ENCODE measurements at regions not wholly inside any gene's neighbourhood (a gene's known extent, or its start where the extent isn't known, plus 50 kb on each side); places are given as distances from the start of the nearest gene placed in this dataset.
"Not testable (repeated sequence)": the region's sequence is repeated elsewhere in the genome, so short reads cannot be mapped to it uniquely, and the experiment has no call there.

DNA sequence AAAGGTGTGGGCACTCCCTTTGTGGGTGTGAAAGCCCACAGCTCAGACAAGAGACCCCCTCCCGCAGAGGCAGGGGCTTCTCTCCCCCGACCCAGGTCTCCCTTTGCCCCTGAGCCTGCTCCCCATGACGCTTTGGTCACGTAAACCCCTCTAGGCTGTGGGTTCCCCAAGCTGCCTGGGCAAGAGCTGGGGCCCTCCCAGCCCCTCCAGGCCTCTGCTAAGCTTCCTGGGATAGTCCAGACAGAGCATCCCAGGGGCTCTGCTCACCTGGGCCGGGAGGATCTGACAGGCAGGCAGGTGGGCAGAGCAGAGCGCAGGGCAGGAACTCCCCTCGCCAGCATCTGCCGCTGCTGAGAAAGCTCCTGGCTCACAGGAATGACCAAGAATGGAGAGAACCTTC, 177.3 kb downstream of the BANP start:
- no peak for ATAC-seq
- DNase-seq (ENCODE audit: low spot score), result no peak

DNA sequence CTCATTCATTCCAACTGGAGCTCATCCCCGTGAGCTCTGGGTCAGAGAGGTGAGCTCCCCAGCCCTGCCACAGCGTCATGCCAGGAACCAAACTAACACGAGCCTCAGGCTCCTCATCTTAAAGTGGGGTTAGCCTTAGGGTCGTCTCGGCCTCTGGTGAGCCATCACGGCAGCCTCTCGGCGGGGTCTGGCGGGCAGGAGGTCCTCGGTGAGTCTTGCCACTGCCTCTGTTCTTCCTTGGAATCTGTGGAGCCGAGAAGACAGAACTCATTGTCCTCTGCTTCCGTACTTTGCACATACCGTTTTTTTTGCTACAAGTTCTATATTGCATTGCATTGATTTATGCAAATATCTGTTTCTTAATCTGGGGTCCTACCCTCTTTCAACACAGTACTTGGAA, 177.9 kb downstream of the BANP start:
- ATAC-seq; DNase-seq (ENCODE audit: low spot score): not testable (repeated sequence)

DNA sequence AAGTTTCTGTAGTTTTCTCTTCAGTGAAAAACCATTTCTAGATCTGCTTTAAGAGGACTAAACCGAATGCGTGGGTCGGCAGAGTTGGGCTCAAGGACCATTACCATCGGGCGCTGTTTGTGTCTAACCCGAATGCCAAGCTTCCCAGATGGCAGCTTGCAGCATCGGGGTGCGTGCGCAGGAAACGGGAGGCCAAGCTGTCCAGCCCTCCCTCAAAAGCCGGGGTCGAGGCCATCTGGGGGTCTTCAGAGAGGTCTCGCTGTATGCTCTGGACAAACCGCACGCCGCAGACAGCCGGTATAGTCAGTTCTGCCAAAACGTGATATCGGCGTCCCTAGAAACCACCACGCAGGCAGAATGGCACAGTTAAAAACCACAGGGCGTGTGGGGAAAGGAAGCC, 178.8 kb downstream of the BANP start:
- ATAC-seq, result no peak
- DNase-seq (ENCODE audit: low spot score), result no peak

DNA sequence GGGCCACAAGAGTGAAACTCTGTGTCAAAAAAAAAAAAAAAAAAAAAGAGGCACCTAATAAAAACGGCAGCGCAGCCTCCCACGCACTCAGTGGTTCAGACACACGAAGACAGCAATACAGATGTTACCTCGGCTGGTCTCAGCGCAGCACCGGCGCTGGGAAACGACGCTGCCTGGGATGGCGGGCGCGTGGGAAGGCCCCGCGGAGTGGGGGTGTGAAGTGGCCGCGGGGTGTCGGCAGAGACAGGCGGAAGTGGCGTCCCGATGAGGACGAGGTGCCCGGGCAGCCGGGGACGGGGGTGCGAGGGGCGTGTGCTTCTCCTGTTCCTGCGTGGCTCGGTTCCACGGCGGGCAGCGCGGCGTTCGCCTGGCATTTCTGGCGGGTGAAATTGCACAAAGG, 179.4 kb downstream of the BANP start:
- no peak for DNase-seq (ENCODE audit: low spot score)
- ATAC-seq, result no peak

DNA sequence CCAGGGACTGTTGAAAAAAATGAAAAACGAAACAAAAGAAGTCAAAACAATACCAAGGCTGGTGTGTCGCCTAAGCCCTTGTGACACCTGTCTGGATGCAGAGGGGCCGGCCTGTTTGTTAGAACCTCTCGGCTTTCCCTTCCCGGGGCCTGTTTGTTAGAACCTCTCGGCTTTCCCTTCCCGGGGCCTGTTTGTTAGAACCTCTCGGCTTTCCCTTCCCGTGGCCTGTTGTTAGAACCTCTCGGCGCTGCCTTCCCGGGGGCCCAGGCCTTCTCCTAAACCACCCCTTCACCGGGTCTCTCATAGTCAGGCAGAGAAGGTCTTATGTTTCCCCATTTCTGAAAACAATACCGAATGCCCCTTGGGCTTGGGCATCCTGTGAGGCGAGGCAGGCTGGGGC, 180.0 kb downstream of the BANP start:
- DNase-seq (ENCODE audit: low spot score) (no peak), ATAC-seq (no peak)

DNA sequence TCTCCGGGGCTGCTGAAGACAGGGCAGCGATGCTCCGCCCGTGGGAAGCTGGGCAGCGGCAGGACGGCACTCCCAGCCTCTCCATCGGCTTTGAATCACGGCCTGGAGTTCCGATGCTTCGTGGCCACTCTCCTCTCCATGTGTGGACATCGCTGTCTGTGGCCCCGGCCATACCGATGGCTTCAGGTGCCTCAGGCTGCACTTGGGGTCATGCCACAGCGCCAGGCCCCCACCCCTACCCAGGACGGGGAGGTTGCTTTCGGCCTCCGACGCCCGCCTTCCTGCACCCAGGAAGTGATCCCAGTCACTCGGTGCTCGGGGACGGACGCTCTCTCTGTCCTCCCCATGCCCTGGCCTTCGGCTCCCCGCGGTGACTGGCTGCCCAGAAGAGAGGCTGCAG, 180.7 kb downstream of the BANP start:
- ATAC-seq, result no peak
- no peak for DNase-seq (ENCODE audit: low spot score)

DNA sequence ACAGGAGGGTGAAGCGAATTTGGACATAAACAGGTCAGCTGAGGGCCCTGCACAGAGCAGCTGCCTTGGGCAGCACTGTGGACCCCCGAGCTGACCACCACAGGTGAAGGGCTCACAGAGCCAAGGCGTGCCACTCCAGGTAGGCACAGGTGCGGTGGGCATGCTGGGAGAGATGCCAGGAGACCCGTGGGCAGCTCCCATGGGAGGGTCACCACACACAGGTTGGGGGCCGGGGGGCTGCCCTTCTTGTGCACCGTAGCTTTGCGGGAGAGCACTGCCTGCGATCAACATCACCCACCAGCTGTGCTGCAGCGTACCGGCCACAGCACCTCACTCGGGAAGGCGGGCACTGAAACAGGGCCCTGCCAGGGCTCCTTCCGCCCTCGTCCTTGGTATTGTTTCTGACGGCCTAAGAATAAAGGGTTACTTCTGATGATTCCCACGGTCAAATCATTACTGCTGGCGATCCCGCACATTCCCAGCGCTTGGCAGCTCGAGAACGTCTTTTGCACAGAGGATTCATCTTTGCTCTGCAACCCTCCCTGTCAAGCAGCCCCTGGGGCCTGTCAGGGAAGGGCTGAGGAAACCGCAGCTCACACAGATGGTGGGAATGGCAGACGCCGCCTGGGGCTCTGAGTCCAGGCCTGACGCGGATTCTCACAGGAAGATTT, 181.7 kb downstream of the BANP start:
- no peak for ATAC-seq

DNA sequence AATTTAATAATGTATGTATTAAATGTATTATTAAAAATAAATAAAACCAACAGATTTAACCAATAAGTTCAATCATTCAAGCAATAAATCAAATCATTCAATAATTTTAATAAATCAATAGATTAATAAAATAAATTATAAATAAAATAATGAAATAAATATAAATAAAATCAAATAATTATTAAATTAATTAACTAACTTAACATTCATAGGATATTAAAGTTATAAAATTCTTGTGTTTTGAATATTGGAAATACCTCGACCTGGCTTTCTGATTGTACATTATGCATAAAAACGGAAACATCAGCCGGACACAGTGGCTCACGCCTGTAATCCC, 182.2 kb downstream of the BANP start:
- ATAC-seq (no peak), DNase-seq (ENCODE audit: low spot score) (no peak)

More for the DNA sequence above, 181.7 kb downstream of the BANP start:
- no peak for DNase-seq (ENCODE audit: low spot score)

DNA sequence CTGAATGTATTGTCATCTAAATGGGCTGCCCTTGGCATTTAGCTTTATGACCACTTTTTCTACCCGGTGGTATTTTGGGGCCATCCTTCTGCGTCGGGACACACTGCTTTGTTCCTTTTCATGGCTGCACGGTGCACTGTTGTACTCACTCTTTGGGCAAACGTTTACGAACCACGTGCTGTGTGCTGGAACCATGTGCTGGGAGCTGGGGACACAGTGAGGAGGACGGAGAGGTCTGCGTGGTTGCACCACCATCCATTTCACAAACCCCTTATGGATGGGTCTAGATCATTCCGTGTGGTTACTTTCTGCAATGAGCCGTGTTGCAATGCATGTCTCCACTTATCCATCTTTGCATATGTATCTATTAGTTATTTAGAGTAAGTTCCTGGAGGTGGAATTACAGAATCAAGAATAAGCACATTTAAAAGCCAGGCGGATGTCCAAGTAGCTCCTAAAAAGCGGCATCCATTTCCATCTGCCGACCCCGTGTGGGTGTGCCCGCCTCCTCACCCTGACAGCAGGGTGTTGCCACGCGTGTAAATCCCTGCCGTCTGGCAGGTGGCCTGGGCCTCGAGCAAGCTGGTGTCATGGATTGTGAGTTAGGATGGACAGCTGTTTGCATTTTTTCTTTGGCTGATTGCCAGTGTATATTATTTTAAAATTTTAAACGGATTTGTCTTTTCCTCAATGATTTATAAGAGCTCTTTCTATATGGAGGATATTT, 183.1 kb downstream of the BANP start:
- ATAC-seq; DNase-seq (ENCODE audit: low spot score): not testable (repeated sequence)

DNA sequence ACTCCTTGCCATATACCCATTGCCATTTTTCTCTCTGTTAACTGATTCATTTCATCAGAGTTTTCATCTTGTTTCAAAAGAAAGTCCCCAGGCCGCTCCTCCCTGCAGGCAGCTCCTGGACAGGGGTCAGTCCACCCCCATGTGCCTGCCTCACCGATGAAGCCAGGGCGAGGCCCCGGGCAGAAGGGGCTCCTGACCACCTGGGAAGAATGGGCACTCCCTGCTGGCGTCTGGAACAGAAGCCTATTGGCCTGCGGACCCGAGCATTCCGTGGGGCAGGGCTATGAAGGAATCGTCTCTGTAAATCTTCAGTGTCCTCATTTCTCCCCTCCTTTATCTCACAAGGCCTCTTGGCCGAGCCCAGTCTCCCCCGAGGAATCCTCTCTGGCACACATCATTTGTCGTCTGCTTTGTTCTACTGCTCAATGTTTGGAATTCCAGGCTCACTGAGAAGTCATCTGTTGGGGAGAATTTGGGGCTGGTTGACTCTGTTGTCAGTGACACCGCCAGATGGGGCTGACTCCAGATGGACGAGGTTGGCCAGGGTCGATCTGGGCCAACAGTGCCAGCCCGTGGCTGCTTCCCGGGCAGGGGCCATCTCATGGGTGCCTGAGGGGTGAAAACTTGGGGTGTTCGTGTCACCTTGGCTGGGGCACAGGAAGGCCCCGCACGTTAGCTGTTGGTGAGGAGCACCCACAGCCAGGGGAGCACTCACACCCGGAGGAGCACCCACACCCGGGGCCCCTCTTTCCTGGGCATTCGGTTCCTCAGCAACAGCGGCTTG, 183.9 kb downstream of the BANP start:
- peak; percentile 10 for ATAC-seq
- not testable (repeated sequence) for DNase-seq (ENCODE audit: low spot score)

DNA sequence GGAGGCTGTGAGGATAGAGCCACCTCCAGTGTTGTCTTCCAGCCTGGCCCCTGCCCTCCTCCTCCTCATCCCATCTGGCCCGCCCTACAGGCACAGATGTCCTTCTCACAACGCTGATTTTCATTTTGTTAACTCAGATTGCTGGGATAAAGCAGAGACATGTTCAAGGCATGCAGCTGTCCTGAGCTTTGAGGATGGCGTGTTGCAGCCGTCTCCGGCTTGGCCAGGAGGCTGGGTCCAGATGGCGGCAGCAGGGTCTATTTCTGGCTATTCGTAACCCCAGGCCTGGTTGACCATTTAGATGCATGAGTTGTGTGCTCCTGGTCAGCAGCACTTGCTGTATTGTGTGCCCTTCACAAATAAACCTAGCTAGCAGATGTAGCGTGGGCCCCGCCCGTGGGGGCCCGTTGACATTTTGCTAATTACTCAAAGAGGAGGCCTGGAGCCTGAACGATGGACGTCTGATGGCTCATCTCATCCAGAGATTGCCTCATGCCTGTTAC, 185.0 kb downstream of the BANP start:
- ATAC-seq; DNase-seq (ENCODE audit: low spot score): not testable (repeated sequence)

DNA sequence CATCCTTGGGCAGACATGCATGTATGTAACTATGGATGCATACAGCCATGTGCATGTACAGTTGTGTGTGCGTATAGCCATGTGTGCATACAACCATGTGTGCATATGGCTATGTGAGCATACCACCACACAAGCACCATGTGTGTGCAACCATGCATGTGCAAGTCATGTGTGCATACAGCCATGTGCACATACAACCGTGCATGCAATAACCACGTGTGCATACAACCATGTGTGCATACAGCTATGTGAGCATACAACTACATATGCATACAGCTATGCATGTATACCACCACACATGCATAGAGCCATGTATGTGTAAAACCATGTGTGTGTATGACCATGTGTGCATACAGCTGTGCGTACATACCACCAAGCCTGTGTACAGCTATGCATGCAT, 185.7 kb downstream of the BANP start:
- ATAC-seq; DNase-seq (ENCODE audit: low spot score): not testable (repeated sequence)

DNA sequence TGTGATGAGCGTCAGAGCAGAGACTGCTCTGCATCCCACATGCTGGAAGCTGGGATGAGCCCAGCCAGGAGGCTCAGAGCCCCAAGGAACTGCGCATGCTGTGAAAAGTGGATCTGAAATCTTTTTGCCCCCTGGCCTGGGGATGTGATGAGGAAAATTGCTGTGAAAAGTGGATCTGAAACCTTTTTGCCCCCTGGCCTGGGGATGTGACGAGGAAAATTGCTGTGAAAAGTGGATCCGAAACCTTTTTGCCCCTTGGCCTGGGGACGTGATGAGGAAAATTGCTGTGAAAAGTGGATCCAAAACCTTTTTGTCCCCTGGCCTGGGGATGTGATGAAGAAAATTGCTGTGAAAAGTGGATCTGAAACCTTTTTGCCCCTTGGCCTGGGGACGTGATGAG, 187.9 kb downstream of the BANP start:
- DNase-seq (ENCODE audit: low spot score); ATAC-seq: not testable (repeated sequence)

DNA sequence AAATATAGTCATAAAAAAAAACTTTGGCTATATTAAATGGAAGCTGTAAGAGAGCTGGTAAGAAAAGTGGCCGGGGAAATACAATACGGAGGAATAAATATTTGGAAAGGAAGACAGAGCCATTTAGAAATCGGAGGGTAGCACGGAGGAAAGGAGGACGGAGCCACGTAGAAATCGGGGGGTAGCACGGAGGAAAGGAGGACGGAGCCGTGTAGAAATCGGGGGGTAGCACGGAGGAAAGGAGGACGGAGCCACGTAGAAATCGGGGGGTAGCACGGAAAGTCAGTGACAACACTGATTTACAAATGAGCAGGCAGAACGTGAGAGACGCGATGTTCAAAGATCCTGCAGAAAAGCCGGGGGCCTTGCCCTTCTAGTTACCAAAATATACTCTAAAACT, 189.0 kb downstream of the BANP start:
- DNase-seq (ENCODE audit: low spot score); ATAC-seq: not testable (repeated sequence)

DNA sequence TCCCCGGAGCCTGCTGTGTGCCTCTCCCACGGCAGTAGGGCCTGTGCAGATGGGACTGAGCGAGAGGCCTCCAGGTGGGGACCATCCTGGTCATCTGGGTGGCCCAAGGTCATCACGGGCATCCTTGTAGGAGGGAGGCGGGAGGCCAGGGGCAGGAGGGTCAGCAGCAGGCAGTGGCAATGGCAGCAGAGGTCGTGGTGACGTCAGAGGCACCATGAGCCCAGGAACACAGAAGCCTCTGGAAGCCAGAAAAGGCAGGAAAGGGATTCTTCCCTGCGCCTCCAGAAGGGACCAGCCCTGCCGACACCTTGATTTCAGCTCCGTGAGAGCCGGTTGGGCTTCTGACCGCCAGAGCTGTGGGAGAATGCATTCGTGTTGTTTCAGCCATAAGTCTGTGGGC, 190.3 kb downstream of the BANP start:
- no peak for ATAC-seq
- no peak for DNase-seq (ENCODE audit: low spot score)

DNA sequence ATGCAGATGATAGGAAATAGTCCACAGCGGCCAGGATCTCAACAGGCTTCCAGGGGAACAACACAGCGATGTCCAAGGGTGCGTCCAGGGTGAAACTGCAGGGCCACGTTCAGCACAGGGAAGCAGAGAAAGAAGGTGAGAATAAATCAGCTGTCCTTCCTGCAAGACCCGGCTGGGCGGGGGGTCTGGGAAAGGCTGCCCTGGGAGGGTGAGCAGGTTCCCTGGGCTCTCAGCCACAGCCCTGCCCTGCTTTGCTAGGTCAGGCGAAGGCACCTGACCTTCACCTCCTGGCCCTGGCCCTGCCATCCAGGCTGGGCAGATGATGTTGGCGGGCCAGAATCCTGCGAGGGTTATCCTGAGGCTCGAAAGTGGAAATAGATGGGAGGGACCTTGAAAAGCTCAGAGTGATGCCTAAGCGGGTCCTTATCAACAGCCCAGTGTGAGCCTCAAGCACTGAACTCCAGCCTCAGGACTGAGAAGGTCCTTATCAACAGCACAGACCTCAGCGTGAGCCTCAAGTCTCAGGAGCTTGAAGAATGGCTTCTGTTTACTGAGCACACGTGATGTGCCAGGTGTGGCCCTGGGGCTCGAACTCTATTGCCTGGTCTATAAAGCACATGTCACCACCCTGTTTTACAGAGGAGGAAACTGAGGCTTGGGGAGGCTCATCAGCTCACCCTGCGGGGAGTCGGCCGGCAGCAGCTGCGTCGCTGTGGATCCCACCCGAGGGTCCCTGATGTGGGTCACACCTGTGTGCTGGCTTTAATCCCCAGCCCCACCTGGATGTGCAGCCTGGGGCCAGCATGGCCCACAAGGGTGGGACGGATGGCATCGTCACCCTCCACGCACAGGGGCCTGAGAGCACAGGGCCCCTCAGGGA, 191.1 kb downstream of the BANP start:
- ATAC-seq, result peak; percentile 45
- DNase-seq (ENCODE audit: low spot score), result not testable (repeated sequence)

DNA sequence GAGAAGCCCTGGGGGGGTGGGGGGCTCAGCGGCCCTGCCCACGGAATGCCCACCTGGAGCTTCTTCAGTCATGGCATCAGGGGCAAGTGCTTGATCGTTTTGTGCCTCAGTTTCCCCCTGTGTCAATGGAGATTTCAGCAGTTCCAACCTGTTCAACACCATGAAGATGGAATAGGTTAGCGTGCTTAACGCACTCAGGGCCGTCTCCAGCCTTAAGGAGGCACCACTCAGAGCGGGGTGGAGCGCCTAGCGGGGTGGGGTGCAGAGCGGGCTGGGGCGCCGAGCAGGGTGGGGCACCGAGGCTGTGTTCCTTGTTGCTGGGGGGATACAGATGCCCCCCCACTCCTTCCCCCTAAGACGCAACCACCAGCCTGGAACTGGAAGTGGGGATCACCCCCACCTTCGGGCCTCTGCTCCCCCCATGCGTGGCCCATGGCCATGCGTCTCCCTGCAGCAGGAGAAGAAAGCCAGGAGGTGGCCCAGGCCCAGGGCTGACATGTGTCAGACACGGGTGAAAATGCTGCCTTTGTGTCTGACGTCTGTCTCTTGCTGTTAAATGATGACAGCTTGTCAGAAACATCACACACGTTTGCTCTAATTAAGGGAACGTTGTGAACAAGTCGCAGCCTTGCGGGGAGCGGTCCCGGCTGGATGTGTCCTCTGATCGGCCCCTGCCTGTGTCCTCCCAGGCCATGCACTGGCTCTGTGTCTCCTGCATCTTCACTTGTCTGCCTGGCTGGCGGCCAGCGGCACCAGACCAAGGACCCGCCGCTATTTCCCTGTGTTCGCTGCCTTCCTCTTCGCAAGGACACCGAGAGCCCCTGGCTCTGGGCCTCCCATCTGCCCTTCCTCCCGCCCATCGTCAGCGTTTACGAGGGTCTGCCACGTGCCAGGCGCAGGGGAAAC, 192.1 kb downstream of the BANP start:
- DNase-seq (ENCODE audit: low spot score), result not testable (repeated sequence)
- peak; percentile 54 for ATAC-seq

DNA sequence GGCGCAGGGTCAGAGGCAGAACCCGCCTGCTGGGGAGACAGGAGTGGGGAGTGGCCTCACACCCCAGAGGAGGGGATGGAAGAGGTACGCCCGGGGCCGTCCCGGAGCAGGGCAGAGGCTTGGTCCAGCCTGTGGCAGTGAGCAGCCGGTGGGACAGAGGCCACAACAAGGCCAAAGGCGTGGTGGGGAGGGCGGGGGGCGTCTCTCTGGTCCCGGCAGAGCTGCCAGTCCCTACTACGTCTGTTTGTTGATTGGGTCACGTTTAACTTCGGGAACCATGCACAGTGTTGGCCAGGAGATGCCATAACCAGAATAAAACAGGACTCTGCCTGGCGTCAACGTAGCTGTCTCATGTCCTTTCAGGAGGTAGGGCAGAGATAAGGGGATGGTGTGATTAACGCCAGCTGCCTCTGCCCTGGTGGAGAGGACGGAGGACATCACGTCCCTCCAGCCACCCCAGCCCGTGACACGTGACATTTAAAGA, 192.8 kb downstream of the BANP start:
- DNase-seq (ENCODE audit: low spot score), result no peak
- ATAC-seq, result peak; percentile 61

DNA sequence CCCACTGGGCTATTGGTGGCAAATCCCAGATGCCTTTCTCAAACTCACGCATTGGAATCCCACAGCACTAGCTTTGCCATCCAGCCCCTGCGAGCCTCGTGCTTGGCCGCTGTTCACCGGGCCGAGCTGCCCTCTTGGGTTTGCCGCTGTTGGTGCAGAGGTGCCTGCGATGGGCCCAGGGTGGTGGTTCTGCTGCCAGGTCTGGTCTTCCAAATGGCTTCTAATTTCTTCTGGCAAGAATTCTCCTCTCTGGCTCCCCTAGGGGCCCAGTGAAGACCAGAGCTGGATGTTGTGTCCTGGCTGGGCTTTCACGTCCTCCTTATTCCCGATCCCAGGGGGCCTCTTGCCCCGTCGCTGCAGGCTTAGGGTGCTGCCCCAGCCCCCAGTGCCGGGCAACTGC, 194.1 kb downstream of the BANP start:
- DNase-seq (ENCODE audit: low spot score); ATAC-seq: not testable (repeated sequence)

Data from left lobe of liver (tissue), 2 donors.